Neural cell (in vitro differentiated cells): ENCODE measurements at regions not wholly inside any gene's neighbourhood (a gene's known extent, or its start where the extent isn't known, plus 50 kb on each side); places are given as distances from the start of the nearest gene placed in this dataset.

Experiments
- H2AFZ ChIP-seq: fragments of 200-600, 300-800 bp; sonication (generic), shearing (Covaris generic); 2 replicates; pipeline ENCODE4 v1.6.0; 2014; ENCODE audit warnings: low read depth, mild to moderate bottlenecking, antibody characterized with exemption, low read length, moderate library complexity
- H3F3A ChIP-seq: fragments of 200-600 bp; shearing (Covaris generic); 2 replicates; pipeline ENCODE4 v1.6.1; 2016; ENCODE audit warnings: mild to moderate bottlenecking, moderate library complexity, mixed read lengths, antibody characterized with exemption, low read length; ENCODE audit not compliant: insufficient read depth, poor library complexity, severe bottlenecking
- H3K27ac ChIP-seq: fragments of 200-600, 300-800 bp; sonication (generic), shearing (Covaris generic); 2 replicates; pipeline ENCODE4 v1.5.1; 2014; ENCODE audit warnings: mild to moderate bottlenecking, low read length, moderate library complexity
- H3K27me3 ChIP-seq: fragments of 300-800, 200-600 bp; sonication (generic), shearing (Covaris generic); 2 replicates; pipeline ENCODE4 v1.6.0; 2014; ENCODE audit warnings: mild to moderate bottlenecking, low read depth, low read length, moderate library complexity; ENCODE audit not compliant: insufficient read depth
- H3K36me3 ChIP-seq: fragments of 300-800, 200-600 bp; sonication (generic), shearing (Covaris generic); 2 replicates; pipeline ENCODE4 v1.5.1; 2014; ENCODE audit warnings: mild to moderate bottlenecking, antibody characterized with exemption, low read length, moderate library complexity; ENCODE audit not compliant: insufficient read depth
- H3K4me2 ChIP-seq: fragments of 300-800, 200-600 bp; sonication (generic), shearing (Covaris generic); 2 replicates; pipeline ENCODE4 v1.6.0; 2014; ENCODE audit warnings: mild to moderate bottlenecking, low read length
- H3K4me3 ChIP-seq: fragments of 300-800, 200-600 bp; sonication (generic), shearing (Covaris generic); 2 replicates; pipeline ENCODE4 v1.5.1; 2014; ENCODE audit warnings: mild to moderate bottlenecking, low read length, moderate library complexity
- H3K79me2 ChIP-seq: fragments of 200-600 bp; shearing (Covaris generic); replicated peaks from 2 replicates; pipeline ENCODE4 v1.6.0; 2014; ENCODE audit warnings: mild to moderate bottlenecking, low read length, moderate library complexity; ENCODE audit not compliant: insufficient read depth
- H3K9ac ChIP-seq: fragments of 300-800, 200-600 bp; sonication (generic), shearing (Covaris generic); 2 replicates; pipeline ENCODE4 v1.6.1; 2016; ENCODE audit warnings: mild to moderate bottlenecking, low read length, mixed read lengths
- H3K9me2 ChIP-seq: fragments of 200-600 bp; shearing (Covaris generic); 2 replicates; pipeline ENCODE4 v1.6.1; 2016; ENCODE audit warnings: mild to moderate bottlenecking, low read length, mixed read lengths; ENCODE audit not compliant: insufficient read depth
- H3K9me3 ChIP-seq: fragments of 200-600, 300-800 bp; sonication (generic), shearing (Covaris generic); 2 replicates; pipeline ENCODE4 v1.6.1; 2016; ENCODE audit warnings: mild to moderate bottlenecking, mixed run types, low read length, moderate library complexity, mixed read lengths
- H4K20me1 ChIP-seq: fragments of 200-600 bp; shearing (Covaris generic); 2 replicates; pipeline ENCODE4 v1.6.1; 2016; ENCODE audit warnings: mild to moderate bottlenecking, mixed run types; ENCODE audit not compliant: insufficient read depth
- CTCF ChIP-seq: fragments of 450-650 bp; IDR thresholded peaks from 2 replicates; pipeline ENCODE4 v1.5.1; 2014; ENCODE audit warnings: antibody characterized with exemption, mild to moderate bottlenecking, moderate library complexity; ENCODE audit not compliant: poor library complexity, severe bottlenecking
- EP300 ChIP-seq: fragments of 450-650 bp; conservative IDR thresholded peaks from 2 replicates; pipeline ENCODE4 v1.6.1; 2014; ENCODE audit warnings: antibody characterized with exemption, mild to moderate bottlenecking, moderate library complexity; ENCODE audit not compliant: poor library complexity, severe bottlenecking
- EZH2 ChIP-seq: fragments of 200-600, 300-800 bp; shearing (Covaris generic), sonication (generic); IDR thresholded peaks from 2 replicates; pipeline ENCODE4 v1.6.1; 2014; ENCODE audit warnings: antibody characterized with exemption, low read length, borderline replicate concordance, mild to moderate bottlenecking; ENCODE audit not compliant: insufficient read depth, poor library complexity, severe bottlenecking
- MXI1 ChIP-seq: fragments of 450-650 bp; conservative IDR thresholded peaks from 2 replicates; pipeline ENCODE4 v1.6.1; 2014; ENCODE audit warnings: antibody characterized with exemption, mild to moderate bottlenecking; ENCODE audit not compliant: poor library complexity, severe bottlenecking
- POLR2AphosphoS5 ChIP-seq: IDR thresholded peaks from 2 replicates; pipeline ENCODE4 v1.6.1; 2012
- RAD21 ChIP-seq: fragments of 450-650 bp; conservative IDR thresholded peaks from 2 replicates; pipeline ENCODE4 v1.6.1; 2014; ENCODE audit warnings: antibody characterized with exemption, mild to moderate bottlenecking, moderate library complexity
- SMC3 ChIP-seq: fragments of 450-650 bp; conservative IDR thresholded peaks from 2 replicates; pipeline ENCODE4 v1.6.1; 2014; ENCODE audit warnings: antibody characterized with exemption, mild to moderate bottlenecking, moderate library complexity; ENCODE audit not compliant: poor library complexity
- TAF1 ChIP-seq: IDR thresholded peaks from 2 replicates; pipeline ENCODE4 v1.6.1; 2012; ENCODE audit warnings: low read depth
- TF ChIP-seq, protein P1 (sequence below): IDR thresholded peaks from 2 replicates; pipeline ENCODE4 v1.6.1; 2012; ENCODE audit warnings: borderline replicate concordance

DNA sequence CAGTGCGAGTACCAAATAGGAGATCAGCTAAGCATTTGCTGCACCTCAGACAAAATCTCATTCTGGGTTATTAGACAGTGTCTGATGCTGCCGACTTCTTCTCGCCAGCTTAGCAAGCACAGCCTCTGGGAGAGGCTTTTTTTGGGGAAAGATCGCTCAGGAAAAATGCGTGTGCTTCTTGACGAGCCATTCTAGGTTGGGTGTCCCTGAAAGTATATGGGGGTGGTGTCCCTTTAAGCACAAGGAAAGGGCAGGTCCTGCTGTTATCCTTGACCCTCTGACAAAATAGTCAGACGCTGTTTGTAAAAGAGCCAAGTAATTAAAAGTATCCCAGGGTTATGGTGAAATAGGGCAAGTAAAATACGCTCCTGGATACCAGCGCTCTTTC is 540.1 kb upstream of the FZD8 start:
- H3K4me2 ChIP-seq, result no peak overlapping the region
- no peaks in the 10 kb centered on the region for H3K79me2 ChIP-seq
- H3K9me2 ChIP-seq, result no peaks in the 10 kb centered on the region
- no peak overlapping the region for H2AFZ ChIP-seq
- no peaks in the 10 kb centered on the region for H3K36me3 ChIP-seq
- no peaks in the 10 kb centered on the region for H4K20me1 ChIP-seq
- no peaks in the 10 kb centered on the region for H3F3A ChIP-seq
- no peaks in the 10 kb centered on the region for H3K9me3 ChIP-seq
- no peak overlapping the region for H3K4me3 ChIP-seq
- TF ChIP-seq POLR2AphosphoS5 (no peak), RAD21 (no peak)
- H3K27me3 ChIP-seq, result no peaks in the 10 kb centered on the region
- H3K9ac ChIP-seq, result no peak overlapping the region
- H3K27ac ChIP-seq, result no peak overlapping the region

GRCh38 chr10:36181426-36182178 is 539.5 kb upstream of the FZD8 start:
- Histone ChIP-seq H3K9me3 (no peaks in the 10 kb centered on the region), H3K79me2 (no peaks in the 10 kb centered on the region), H3K27ac (no peak overlapping the region), H3K36me3 (no peaks in the 10 kb centered on the region), H3K4me2 (no peak overlapping the region), H3K4me3 (no peak overlapping the region), H3K27me3 (no peaks in the 10 kb centered on the region), H4K20me1 (no peaks in the 10 kb centered on the region), H2AFZ (no peak overlapping the region), H3F3A (no peaks in the 10 kb centered on the region), H3K9ac (no peak overlapping the region), H3K9me2 (no peaks in the 10 kb centered on the region)
- TF ChIP-seq EP300 (no peak), POLR2AphosphoS5 (no peak), EZH2 (no peak), TAF1 (no peak), SMC3 (no peak), CTCF (no peak), RAD21 (no peak), MXI1 (no peak)
- TF ChIP-seq, protein P1, sequence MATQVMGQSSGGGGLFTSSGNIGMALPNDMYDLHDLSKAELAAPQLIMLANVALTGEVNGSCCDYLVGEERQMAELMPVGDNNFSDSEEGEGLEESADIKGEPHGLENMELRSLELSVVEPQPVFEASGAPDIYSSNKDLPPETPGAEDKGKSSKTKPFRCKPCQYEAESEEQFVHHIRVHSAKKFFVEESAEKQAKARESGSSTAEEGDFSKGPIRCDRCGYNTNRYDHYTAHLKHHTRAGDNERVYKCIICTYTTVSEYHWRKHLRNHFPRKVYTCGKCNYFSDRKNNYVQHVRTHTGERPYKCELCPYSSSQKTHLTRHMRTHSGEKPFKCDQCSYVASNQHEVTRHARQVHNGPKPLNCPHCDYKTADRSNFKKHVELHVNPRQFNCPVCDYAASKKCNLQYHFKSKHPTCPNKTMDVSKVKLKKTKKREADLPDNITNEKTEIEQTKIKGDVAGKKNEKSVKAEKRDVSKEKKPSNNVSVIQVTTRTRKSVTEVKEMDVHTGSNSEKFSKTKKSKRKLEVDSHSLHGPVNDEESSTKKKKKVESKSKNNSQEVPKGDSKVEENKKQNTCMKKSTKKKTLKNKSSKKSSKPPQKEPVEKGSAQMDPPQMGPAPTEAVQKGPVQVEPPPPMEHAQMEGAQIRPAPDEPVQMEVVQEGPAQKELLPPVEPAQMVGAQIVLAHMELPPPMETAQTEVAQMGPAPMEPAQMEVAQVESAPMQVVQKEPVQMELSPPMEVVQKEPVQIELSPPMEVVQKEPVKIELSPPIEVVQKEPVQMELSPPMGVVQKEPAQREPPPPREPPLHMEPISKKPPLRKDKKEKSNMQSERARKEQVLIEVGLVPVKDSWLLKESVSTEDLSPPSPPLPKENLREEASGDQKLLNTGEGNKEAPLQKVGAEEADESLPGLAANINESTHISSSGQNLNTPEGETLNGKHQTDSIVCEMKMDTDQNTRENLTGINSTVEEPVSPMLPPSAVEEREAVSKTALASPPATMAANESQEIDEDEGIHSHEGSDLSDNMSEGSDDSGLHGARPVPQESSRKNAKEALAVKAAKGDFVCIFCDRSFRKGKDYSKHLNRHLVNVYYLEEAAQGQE, result no peak
